ENCODE measurements at regions not wholly inside any gene's neighbourhood (a gene's known extent, or its start where the extent isn't known, plus 50 kb on each side); places are given as distances from the start of the nearest gene placed in this dataset.

DNA sequence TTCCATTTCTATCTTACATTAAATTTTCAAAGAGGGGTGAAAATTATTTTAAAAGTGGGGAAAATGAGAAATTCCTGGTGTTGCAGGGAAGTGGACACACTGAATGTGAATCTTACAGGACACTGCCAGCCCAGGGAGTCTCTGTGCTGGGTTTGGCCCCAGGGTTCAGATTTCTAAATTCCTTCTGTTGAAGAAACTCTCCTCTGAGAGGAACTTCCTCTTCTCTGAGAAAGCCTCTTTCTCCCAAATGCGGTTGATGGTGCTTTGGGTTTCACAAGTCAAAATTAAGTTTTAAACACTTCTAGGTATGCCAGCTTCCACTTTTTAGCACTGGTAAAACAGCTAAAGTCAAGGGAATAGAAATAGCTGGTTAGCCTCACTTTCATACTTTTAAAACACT, 317.9 kb upstream of the ITGA1 start:
- no peaks in the 10 kb centered on the region for H3K4me1 ChIP-seq (ENCODE audit: insufficient read depth, poor library complexity, severe bottlenecking)
- ATAC-seq (ENCODE audit: low read depth) (no peak), DNase-seq (ENCODE audit: low spot score) (no peak)
- peaks cover 3% of the 10 kb centered on the region for H3K27me3 ChIP-seq (ENCODE audit: insufficient read depth, poor library complexity, severe bottlenecking)
- H3K36me3 ChIP-seq (ENCODE audit: low read depth), result no peaks in the 10 kb centered on the region
- TF ChIP-seq, protein P1, sequence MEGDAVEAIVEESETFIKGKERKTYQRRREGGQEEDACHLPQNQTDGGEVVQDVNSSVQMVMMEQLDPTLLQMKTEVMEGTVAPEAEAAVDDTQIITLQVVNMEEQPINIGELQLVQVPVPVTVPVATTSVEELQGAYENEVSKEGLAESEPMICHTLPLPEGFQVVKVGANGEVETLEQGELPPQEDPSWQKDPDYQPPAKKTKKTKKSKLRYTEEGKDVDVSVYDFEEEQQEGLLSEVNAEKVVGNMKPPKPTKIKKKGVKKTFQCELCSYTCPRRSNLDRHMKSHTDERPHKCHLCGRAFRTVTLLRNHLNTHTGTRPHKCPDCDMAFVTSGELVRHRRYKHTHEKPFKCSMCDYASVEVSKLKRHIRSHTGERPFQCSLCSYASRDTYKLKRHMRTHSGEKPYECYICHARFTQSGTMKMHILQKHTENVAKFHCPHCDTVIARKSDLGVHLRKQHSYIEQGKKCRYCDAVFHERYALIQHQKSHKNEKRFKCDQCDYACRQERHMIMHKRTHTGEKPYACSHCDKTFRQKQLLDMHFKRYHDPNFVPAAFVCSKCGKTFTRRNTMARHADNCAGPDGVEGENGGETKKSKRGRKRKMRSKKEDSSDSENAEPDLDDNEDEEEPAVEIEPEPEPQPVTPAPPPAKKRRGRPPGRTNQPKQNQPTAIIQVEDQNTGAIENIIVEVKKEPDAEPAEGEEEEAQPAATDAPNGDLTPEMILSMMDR (IDR thresholded peaks at IDR 0.05; ENCODE audit: poor library complexity, severe bottlenecking), result no peak
- no peaks in the 10 kb centered on the region for H3K9me3 ChIP-seq (ENCODE audit: severe bottlenecking)
- no peak overlapping the region for H3K27ac ChIP-seq (ENCODE audit: poor library complexity, severe bottlenecking)
- H3K4me3 ChIP-seq (ENCODE audit: severe bottlenecking), result no peak overlapping the region

DNA sequence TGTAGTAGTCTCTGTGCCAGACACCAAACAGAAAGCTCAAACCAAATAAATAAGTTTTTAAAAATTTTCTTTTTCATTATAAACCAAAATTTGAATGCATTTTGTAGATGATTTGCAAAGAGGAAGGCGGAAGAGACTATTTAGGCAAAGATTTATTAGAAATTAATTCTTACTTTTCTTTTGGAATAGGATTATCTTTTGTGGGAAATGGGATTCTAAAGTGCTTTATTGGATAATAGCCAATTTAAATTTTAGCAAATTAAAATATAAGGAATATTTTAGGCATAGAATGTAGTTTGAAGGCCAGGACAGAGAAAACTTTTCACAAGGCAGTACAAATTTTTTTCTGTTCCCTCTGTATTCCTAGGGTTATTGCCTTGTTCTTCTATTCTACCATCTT, 311.4 kb upstream of the ITGA1 start:
- peaks cover 9% of the 10 kb centered on the region for H3K27me3 ChIP-seq (ENCODE audit: insufficient read depth, poor library complexity, severe bottlenecking)
- ATAC-seq (ENCODE audit: low read depth) (no peak), DNase-seq (ENCODE audit: low spot score) (no peak)
- H3K4me1 ChIP-seq (ENCODE audit: insufficient read depth, poor library complexity, severe bottlenecking), result no peaks in the 10 kb centered on the region
- TF ChIP-seq, protein P1 (IDR thresholded peaks at IDR 0.05; ENCODE audit: poor library complexity, severe bottlenecking), result no peak
- H3K27ac ChIP-seq (ENCODE audit: poor library complexity, severe bottlenecking), result no peak overlapping the region
- H3K36me3 ChIP-seq (ENCODE audit: low read depth), result no peaks in the 10 kb centered on the region
- H3K4me3 ChIP-seq (ENCODE audit: severe bottlenecking), result no peak overlapping the region
- no peaks in the 10 kb centered on the region for H3K9me3 ChIP-seq (ENCODE audit: severe bottlenecking)

DNA sequence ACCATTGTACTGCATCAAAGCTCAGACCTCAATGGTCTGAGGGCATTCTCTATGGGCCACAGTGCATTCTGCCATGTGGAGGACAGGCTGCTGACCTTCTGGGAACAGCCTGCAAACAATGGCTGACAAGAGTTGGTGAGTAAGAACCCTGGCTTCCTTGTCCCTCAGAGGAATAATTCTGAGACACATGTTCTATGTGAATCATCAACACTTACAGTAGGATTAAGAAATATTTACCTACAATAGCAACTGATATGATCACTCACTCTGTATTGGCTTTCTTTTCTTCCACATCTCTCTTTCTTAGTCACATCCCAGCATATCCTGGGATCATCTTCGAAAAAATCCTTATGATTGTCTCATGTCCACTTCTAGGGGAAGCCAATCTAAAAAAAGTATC, 306.5 kb upstream of the ITGA1 start:
- TF ChIP-seq, protein P1 (IDR thresholded peaks at IDR 0.05; ENCODE audit: poor library complexity, severe bottlenecking), result no peak
- Histone ChIP-seq H3K9me3 (ENCODE audit: severe bottlenecking) (no peaks in the 10 kb centered on the region), H3K27ac (ENCODE audit: poor library complexity, severe bottlenecking) (no peak overlapping the region), H3K4me1 (ENCODE audit: insufficient read depth, poor library complexity, severe bottlenecking) (no peaks in the 10 kb centered on the region), H3K4me3 (ENCODE audit: severe bottlenecking) (no peak overlapping the region), H3K27me3 (ENCODE audit: insufficient read depth, poor library complexity, severe bottlenecking) (peaks cover 7% of the 10 kb centered on the region), H3K36me3 (ENCODE audit: low read depth) (no peaks in the 10 kb centered on the region)
- DNase-seq (ENCODE audit: low spot score) (no peak), ATAC-seq (ENCODE audit: low read depth) (peak; percentile 58)

GRCh38 chr5:52481851-52482250, 305.9 kb upstream of the ITGA1 start:
- ATAC-seq (ENCODE audit: low read depth), result no peak
- TF ChIP-seq, protein P1 (IDR thresholded peaks at IDR 0.05; ENCODE audit: poor library complexity, severe bottlenecking), result no peak
- no peak for DNase-seq (ENCODE audit: low spot score)
- Histone ChIP-seq H3K36me3 (ENCODE audit: low read depth) (no peaks in the 10 kb centered on the region), H3K4me3 (ENCODE audit: severe bottlenecking) (no peak overlapping the region), H3K4me1 (ENCODE audit: insufficient read depth, poor library complexity, severe bottlenecking) (no peaks in the 10 kb centered on the region), H3K27me3 (ENCODE audit: insufficient read depth, poor library complexity, severe bottlenecking) (peaks cover 7% of the 10 kb centered on the region), H3K27ac (ENCODE audit: poor library complexity, severe bottlenecking) (no peak overlapping the region), H3K9me3 (ENCODE audit: severe bottlenecking) (no peaks in the 10 kb centered on the region)

DNA sequence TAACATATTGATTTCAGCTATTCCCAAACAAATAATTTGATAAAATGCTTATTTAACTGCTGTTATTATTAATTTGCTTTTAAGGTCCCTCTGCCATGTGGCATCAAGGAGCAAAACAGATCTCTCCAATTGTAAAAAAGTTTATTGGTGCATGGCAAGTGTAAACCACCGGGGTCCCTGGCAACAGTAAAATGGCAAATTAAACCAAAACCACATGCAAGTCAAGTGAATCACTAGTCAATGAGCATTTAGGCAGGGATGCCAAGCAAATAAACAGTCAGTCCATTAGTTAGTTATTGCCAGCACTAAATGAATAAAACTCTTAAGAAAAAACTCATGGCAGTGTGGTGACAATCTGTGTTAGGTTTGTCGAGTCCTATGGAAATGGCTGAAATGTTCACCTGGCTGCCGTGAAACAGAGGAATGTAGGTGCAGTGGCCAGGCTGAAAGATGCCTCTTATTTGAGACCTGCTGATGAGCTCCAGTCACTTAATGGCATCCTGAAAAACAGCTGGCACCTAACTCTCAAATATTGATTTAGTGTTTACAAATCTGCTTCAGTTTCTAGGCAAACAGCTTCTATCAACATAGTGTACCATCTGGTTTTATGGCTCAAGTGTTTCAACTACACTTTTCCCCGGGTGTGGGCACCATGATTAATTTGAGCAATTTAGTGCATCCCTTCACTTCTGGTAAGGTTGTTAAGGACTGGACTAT, 296.5 kb upstream of the ITGA1 start:
- Histone ChIP-seq H3K36me3 (ENCODE audit: low read depth) (no peaks in the 10 kb centered on the region), H3K27ac (ENCODE audit: poor library complexity, severe bottlenecking) (no peak overlapping the region), H3K4me1 (ENCODE audit: insufficient read depth, poor library complexity, severe bottlenecking) (no peaks in the 10 kb centered on the region), H3K27me3 (ENCODE audit: insufficient read depth, poor library complexity, severe bottlenecking) (peaks cover 4% of the 10 kb centered on the region), H3K4me3 (ENCODE audit: severe bottlenecking) (no peak overlapping the region), H3K9me3 (ENCODE audit: severe bottlenecking) (no peaks in the 10 kb centered on the region)
- ATAC-seq (ENCODE audit: low read depth) (no peak), DNase-seq (ENCODE audit: low spot score) (no peak)
- TF ChIP-seq, protein P1 (IDR thresholded peaks at IDR 0.05; ENCODE audit: poor library complexity, severe bottlenecking), result no peak

All from RWPE2 (cell line).